Endothelial cell of umbilical vein (primary cell): ENCODE measurements at regions not wholly inside any gene's neighbourhood (a gene's known extent, or its start where the extent isn't known, plus 50 kb on each side); places are given as distances from the start of the nearest gene placed in this dataset.

Source experiments
- BruUV-seq: library from RNA; stranded (reverse); fragments of 400-500 nt; replicated peaks from 2 replicates; lab custom pipeline; 2021; lab: Mats Ljungman, UMichigan
- CTCF ChIA-PET: fragments of 300-600, 350-600 bp; sonication (Branson Sonifier 250); formaldehyde crosslinking; loops from one replicate; lab custom pipeline; 2021; ENCODE audit warnings: antibody characterized with exemption, inconsistent platforms; lab: Charles Lee
- POLR2A ChIA-PET: fragments of 300-600, 350-600 bp; sonication (Branson Sonifier 250); formaldehyde crosslinking; loops from one replicate; lab custom pipeline; 2021; ENCODE audit warnings: antibody characterized with exemption, inconsistent platforms; lab: Charles Lee
- DNase-seq: peaks from one replicate; pipeline ENCODE4 v3.0.0-alpha.2; 2011; ENCODE audit warnings: low read depth, low spot score
- FAIRE-seq: peaks from 2 replicates; lab custom pipeline; 2011; peaks lifted over from hg19 to GRCh38; lab: Jason Lieb, UNC
- H2AFZ ChIP-seq: 2 replicates; pipeline ENCODE4 v1.6.0; 2012; ENCODE audit warnings: low read depth, low read length, control low read depth, inconsistent platforms
- H3K27ac ChIP-seq: 2 replicates; pipeline ENCODE4 v1.5.1; 2011; ENCODE audit warnings: low read depth, mild to moderate bottlenecking, control low read depth, low read length, moderate library complexity; ENCODE audit not compliant: insufficient read depth
- H3K27me3 ChIP-seq, 2 experiments: 2 replicates each; pipeline versions ENCODE4 v1.6.0 to v1.6.1; 2011; ENCODE audit warnings: low read length in 2 of 2, mixed read lengths in 1 of 2; ENCODE audit not compliant: control insufficient read depth in 2 of 2, insufficient read depth in 2 of 2
- H3K36me3 ChIP-seq, 2 experiments: 2 replicates in 1 of 2; 3 replicates in 1 of 2; pipeline ENCODE4 v1.5.1; 2011; ENCODE audit warnings: low read length in 2 of 2, mild to moderate bottlenecking in 1 of 2, moderate library complexity in 1 of 2; ENCODE audit not compliant: control insufficient read depth in 2 of 2, insufficient read depth in 2 of 2; ENCODE audit errors: extremely low read depth in 1 of 2
- H3K4me1 ChIP-seq: 3 replicates; pipeline ENCODE4 v1.5.1; 2011; ENCODE audit warnings: mild to moderate bottlenecking, low read length; ENCODE audit not compliant: control insufficient read depth, insufficient read depth; ENCODE audit errors: extremely low read depth
- H3K4me2 ChIP-seq: 2 replicates; pipeline ENCODE4 v1.6.1; 2011; ENCODE audit warnings: low read length, control low read depth, mixed read lengths; ENCODE audit not compliant: insufficient read depth
- H3K4me3 ChIP-seq, 3 experiments: fragments of 200-600 bp in 1 of 3; sonication (generic), shearing (Covaris generic) in 1 of 3; replicated peaks in 1 of 3; 2 replicates each; pipeline ENCODE4 v1.5.1; 2011 to 2016; ENCODE audit warnings: control low read depth in 3 of 3, low read length in 3 of 3, mild to moderate bottlenecking in 2 of 3, inconsistent platforms in 1 of 3, low read depth in 1 of 3, moderate library complexity in 1 of 3; ENCODE audit not compliant: insufficient read depth in 1 of 3
- H3K79me2 ChIP-seq: 2 replicates; pipeline ENCODE4 v1.6.0; 2012; ENCODE audit warnings: low read length, inconsistent platforms; ENCODE audit not compliant: control insufficient read depth, insufficient read depth
- H3K9ac ChIP-seq: replicated peaks from 2 replicates; pipeline ENCODE3; 2011; ENCODE audit warnings: low read length, control low read depth; ENCODE audit not compliant: insufficient read depth; ENCODE audit errors: extremely low read depth
- H3K9me1 ChIP-seq: replicated peaks from 3 replicates; pipeline ENCODE4 v1.6.0; 2011; ENCODE audit warnings: mild to moderate bottlenecking, low read length; ENCODE audit not compliant: control insufficient read depth, insufficient read depth; ENCODE audit errors: extremely low read depth
- H3K9me3 ChIP-seq: replicated peaks from 2 replicates; pipeline ENCODE4 v1.5.1; 2012; ENCODE audit warnings: low read length, inconsistent platforms; ENCODE audit not compliant: control insufficient read depth, insufficient read depth
- H4K20me1 ChIP-seq: replicated peaks from 2 replicates; pipeline ENCODE3; 2011; ENCODE audit warnings: mild to moderate bottlenecking, low read length; ENCODE audit not compliant: control insufficient read depth, insufficient read depth; ENCODE audit errors: extremely low read depth
- CTCF ChIP-seq, 2 donors: IDR thresholded peaks; 1 replicate in 1 of 2; 2 replicates in 1 of 2; pipeline ENCODE4 v1.5.1; 2011; ENCODE audit warnings: low read length in 2 of 2, mild to moderate bottlenecking in 2 of 2, moderate library complexity in 2 of 2, control low read depth in 1 of 2, inconsistent platforms in 1 of 2, low read depth in 1 of 2; ENCODE audit not compliant: insufficient read depth in 1 of 2; ENCODE audit errors: extremely low read depth in 1 of 2
- EZH2 ChIP-seq: IDR thresholded peaks from 2 replicates; pipeline ENCODE4 v1.6.1; 2012; ENCODE audit warnings: borderline replicate concordance, low read depth, mild to moderate bottlenecking, moderate library complexity, low read length, inconsistent platforms; ENCODE audit not compliant: severe bottlenecking
- FOS ChIP-seq: IDR thresholded peaks from 2 replicates; pipeline ENCODE4 v1.6.1; 2011; ENCODE audit warnings: mild to moderate bottlenecking, low read length, moderate library complexity, borderline replicate concordance; ENCODE audit not compliant: insufficient read depth
- GATA2 ChIP-seq: IDR thresholded peaks from 2 replicates; pipeline ENCODE4 v1.7.0; 2011; ENCODE audit warnings: low read depth, mild to moderate bottlenecking, moderate library complexity, mixed read lengths, low read length; ENCODE audit not compliant: insufficient read length, insufficient read depth
- JUN ChIP-seq: IDR thresholded peaks from 2 replicates; pipeline ENCODE4 v1.6.1; 2011; ENCODE audit warnings: borderline replicate concordance, low read depth; ENCODE audit not compliant: insufficient read length, insufficient read depth
- MAX ChIP-seq: IDR thresholded peaks from 2 replicates; pipeline ENCODE4 v1.6.1; 2011; ENCODE audit not compliant: insufficient read depth, insufficient read length
- MYC ChIP-seq: IDR thresholded peaks from one replicate; pipeline ENCODE4 v1.6.1; 2011; ENCODE audit warnings: mild to moderate bottlenecking, low read depth, low read length
- POLR2A ChIP-seq: IDR thresholded peaks from 2 replicates; pipeline ENCODE4 v1.6.1; 2012; ENCODE audit warnings: low read depth, mild to moderate bottlenecking, control low read depth, low read length
- POLR2AphosphoS5 ChIP-seq: IDR thresholded peaks from 2 replicates; pipeline ENCODE4 v1.6.1; 2012; ENCODE audit warnings: low read depth, mild to moderate bottlenecking, control low read depth, low read length, moderate library complexity; ENCODE audit not compliant: insufficient read depth
- dilution Hi-C: fragments of 300-500 bp; cut with MboI; formaldehyde crosslinking; loops from one replicate; pipeline ENCODE4 v1.15.0; 2019; ENCODE audit warnings: low sequenced_read_pairs; ENCODE audit not compliant: extremely low pct_ligation_motif_present
- intact Hi-C: fragments of 100-400 bp; cut with micrococcal nuclease; formaldehyde crosslinking; loops from one replicate; pipeline ENCODE4 v1.10.0; 2022

DNA sequence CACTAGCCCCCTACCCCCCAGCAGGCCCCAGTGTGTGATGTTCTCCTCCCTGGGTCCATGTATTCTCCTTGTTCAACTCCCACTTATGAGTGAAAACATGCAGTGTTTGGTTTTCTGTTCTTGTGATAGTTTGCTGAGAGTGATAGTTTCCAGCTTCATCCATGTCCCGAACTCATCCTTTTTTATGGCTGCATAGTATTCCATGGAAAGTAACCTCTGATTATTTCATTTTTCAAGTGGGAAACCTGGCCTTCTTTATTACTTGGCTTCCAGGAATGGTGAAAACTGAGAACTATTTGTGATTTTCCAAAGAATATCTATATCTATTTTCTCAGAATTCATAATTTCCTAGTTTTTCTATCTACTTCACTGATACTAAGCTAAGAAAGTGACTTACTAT, 235.0 kb downstream of the MTERF1 start:
- no peaks in the 10 kb centered on the region for H3K4me1 ChIP-seq
- DNase-seq (no peak), FAIRE-seq (no peak)
- H3K79me2 ChIP-seq: no peaks in the 10 kb centered on the region
- no peaks in the 10 kb centered on the region for H4K20me1 ChIP-seq
- no peaks in the 10 kb centered on the region for H3K9me1 ChIP-seq
- no peaks in the 10 kb centered on the region for H3K9me3 ChIP-seq
- intact Hi-C loops: no loop called here
- H3K9ac ChIP-seq: no peak overlapping the region
- no TSS peak for BruUV-seq
- TF ChIP-seq JUN (no peak), POLR2AphosphoS5 (no peak), GATA2 (no peak), MYC (no peak), CTCF (IDR thresholded peaks at IDR 0.05; ENCODE audit: extremely low read depth in 1 of 2, insufficient read depth in 1 of 2, low read depth in 1 of 2, low read length in 2 of 2) (no peak), FOS (no peak), MAX (no peak), EZH2 (no peak), POLR2A (no peak)
- peaks cover 11% of the 10 kb centered on the region in 2 experiments for H3K27me3 ChIP-seq
- no peak overlapping the region for H2AFZ ChIP-seq
- no peaks in the 10 kb centered on the region for H3K36me3 ChIP-seq
- CTCF ChIA-PET: interaction anchor here (1.0 to 1.5 kb wide), 2 partner anchors 9 to 358 kb away, joined by 5 read pairs; no protein-coding TSS in a partner anchor
- POLR2A ChIA-PET: no interaction called here
- dilution Hi-C loops: no loop called here
- no peak overlapping the region for H3K4me2 ChIP-seq
- no peak overlapping the region for H3K27ac ChIP-seq
- no peak overlapping the region for H3K4me3 ChIP-seq
